GM19328 (cell line): ENCODE measurements at regions not wholly inside any gene's neighbourhood (a gene's known extent, or its start where the extent isn't known, plus 50 kb on each side); places are given as distances from the start of the nearest gene placed in this dataset.

Source experiments
- ATAC-seq: cut with Tn5 transposase; IDR thresholded peaks from one replicate; pipeline ENCODE4 v1.9.1; 2021; ENCODE audit warnings: mild to moderate bottlenecking, moderate library complexity; ENCODE audit not compliant: unreplicated experiment

GRCh38 chr12:19709889-19710288 lies 270.6 kb downstream of the AEBP2 start:
- no peak for ATAC-seq

- no peak for ATAC-seq
These were observed 271.8 kb downstream of the AEBP2 start for GRCh38 chr12:19710811-19711793.

- no peak for ATAC-seq
These were observed 272.7 kb downstream of the AEBP2 start for GRCh38 chr12:19712041-19712440.

- ATAC-seq: no peak
These were observed 279.1 kb downstream of the AEBP2 start for GRCh38 chr12:19718401-19718800.

- ATAC-seq: no peak
These were observed 280.4 kb downstream of the AEBP2 start for GRCh38 chr12:19719672-19720071.

- no peak for ATAC-seq
These were observed 286.8 kb downstream of the AEBP2 start for GRCh38 chr12:19726122-19726521.

GRCh38 chr12:19726592-19726991 lies 287.3 kb downstream of the AEBP2 start:
- no peak for ATAC-seq

- no peak for ATAC-seq
These were observed 297.7 kb downstream of the AEBP2 start for GRCh38 chr12:19737019-19737418.

- ATAC-seq: no peak
These were observed 300.0 kb downstream of the AEBP2 start for GRCh38 chr12:19739195-19739776.

- no peak for ATAC-seq
These were observed 301.3 kb downstream of the AEBP2 start for GRCh38 chr12:19740472-19741131.

- ATAC-seq: no peak
These were observed 301.8 kb downstream of the AEBP2 start for GRCh38 chr12:19741132-19741489.

- ATAC-seq: no peak
These were observed 305.5 kb downstream of the AEBP2 start for GRCh38 chr12:19744705-19745218.

GRCh38 chr12:19746471-19746870 lies 307.2 kb downstream of the AEBP2 start:
- ATAC-seq: no peak

GRCh38 chr12:19749906-19750574 lies 310.7 kb downstream of the AEBP2 start:
- ATAC-seq: no peak

- no peak for ATAC-seq
These were observed 311.8 kb downstream of the AEBP2 start for GRCh38 chr12:19751078-19751477.

- no peak for ATAC-seq
These were observed 313.4 kb downstream of the AEBP2 start for GRCh38 chr12:19752712-19753111.

GRCh38 chr12:19755136-19755535 lies 315.8 kb downstream of the AEBP2 start:
- ATAC-seq: no peak

- ATAC-seq: no peak
These were observed 318.1 kb downstream of the AEBP2 start for GRCh38 chr12:19757317-19757877.

- no peak for ATAC-seq
These were observed 319.9 kb downstream of the AEBP2 start for GRCh38 chr12:19759227-19759626.

- ATAC-seq: no peak
These were observed 321.3 kb downstream of the AEBP2 start for GRCh38 chr12:19760611-19761010.

GRCh38 chr12:19761463-19761862 lies 322.2 kb downstream of the AEBP2 start:
- no peak for ATAC-seq
